Thoracic aorta (tissue), 2 donors: ENCODE measurements at regions not wholly inside any gene's neighbourhood (a gene's known extent, or its start where the extent isn't known, plus 50 kb on each side); places are given as distances from the start of the nearest gene placed in this dataset.
"Not testable (repeated sequence)": the region's sequence is repeated elsewhere in the genome, so short reads cannot be mapped to it uniquely, and the experiment has no call there.

Experiments
- ATAC-seq: fragments of 150-250 bp; one replicate; pipeline ENCODE4 v1.8.0; 2017; ENCODE audit warnings: low read depth; ENCODE audit not compliant: insufficient number of reproducible peaks, low FRiP score
- DNase-seq: peaks from one replicate; pipeline ENCODE4 v3.0.0-alpha.2; 2020; ENCODE audit warnings: low spot score
- H3K27ac ChIP-seq, 2 donors: fragments of 200-600 bp; sonication (generic); 1 replicate in 1 of 2; 2 replicates in 1 of 2; pipeline ENCODE4 v1.5.1; 2016; ENCODE audit warnings: mild to moderate bottlenecking in 2 of 2, moderate library complexity in 2 of 2
- H3K27me3 ChIP-seq: fragments of 200-600 bp; sonication (generic); replicated peaks from 2 replicates; pipeline ENCODE4 v1.6.0; 2016; ENCODE audit warnings: mild to moderate bottlenecking; ENCODE audit not compliant: insufficient read depth
- H3K36me3 ChIP-seq: fragments of 200-600 bp; sonication (generic); one replicate; pipeline ENCODE4 v1.5.1; 2016
- H3K4me1 ChIP-seq, 2 donors: fragments of 200-600 bp; sonication (generic); 1 replicate in 1 of 2; 2 replicates in 1 of 2; pipeline versions ENCODE4 v1.5.1 to v1.6.0; 2016; ENCODE audit warnings: low read depth in 2 of 2, mild to moderate bottlenecking in 1 of 2; ENCODE audit not compliant: control insufficient read depth in 1 of 2
- H3K4me3 ChIP-seq: fragments of 200-600 bp; sonication (generic); 2 replicates; pipeline ENCODE4 v1.5.1; 2016; ENCODE audit warnings: mild to moderate bottlenecking
- H3K9me3 ChIP-seq: fragments of 200-600 bp; sonication (generic); 2 replicates; pipeline ENCODE4 v1.5.1; 2016
- TF ChIP-seq, protein P1 (sequence below): fragments of 200-600 bp; sonication (generic); IDR thresholded peaks from one replicate; pipeline ENCODE4 v1.5.1; 2019; ENCODE audit warnings: antibody characterized with exemption

GRCh38 chr6:12636336-12636735 is 80.2 kb upstream of the PHACTR1 start:
- DNase-seq (no peak), ATAC-seq (no peak)
- Histone ChIP-seq H3K4me3 (no peak overlapping the region), H3K27me3 (no peaks in the 10 kb centered on the region), H3K4me1 (peaks cover 10 to 11% of the 10 kb centered on the region in 2 donors), H3K27ac (no peak overlapping the region), H3K36me3 (no peaks in the 10 kb centered on the region), H3K9me3 (no peaks in the 10 kb centered on the region)
- TF ChIP-seq, protein P1, sequence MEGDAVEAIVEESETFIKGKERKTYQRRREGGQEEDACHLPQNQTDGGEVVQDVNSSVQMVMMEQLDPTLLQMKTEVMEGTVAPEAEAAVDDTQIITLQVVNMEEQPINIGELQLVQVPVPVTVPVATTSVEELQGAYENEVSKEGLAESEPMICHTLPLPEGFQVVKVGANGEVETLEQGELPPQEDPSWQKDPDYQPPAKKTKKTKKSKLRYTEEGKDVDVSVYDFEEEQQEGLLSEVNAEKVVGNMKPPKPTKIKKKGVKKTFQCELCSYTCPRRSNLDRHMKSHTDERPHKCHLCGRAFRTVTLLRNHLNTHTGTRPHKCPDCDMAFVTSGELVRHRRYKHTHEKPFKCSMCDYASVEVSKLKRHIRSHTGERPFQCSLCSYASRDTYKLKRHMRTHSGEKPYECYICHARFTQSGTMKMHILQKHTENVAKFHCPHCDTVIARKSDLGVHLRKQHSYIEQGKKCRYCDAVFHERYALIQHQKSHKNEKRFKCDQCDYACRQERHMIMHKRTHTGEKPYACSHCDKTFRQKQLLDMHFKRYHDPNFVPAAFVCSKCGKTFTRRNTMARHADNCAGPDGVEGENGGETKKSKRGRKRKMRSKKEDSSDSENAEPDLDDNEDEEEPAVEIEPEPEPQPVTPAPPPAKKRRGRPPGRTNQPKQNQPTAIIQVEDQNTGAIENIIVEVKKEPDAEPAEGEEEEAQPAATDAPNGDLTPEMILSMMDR: no peak

DNA sequence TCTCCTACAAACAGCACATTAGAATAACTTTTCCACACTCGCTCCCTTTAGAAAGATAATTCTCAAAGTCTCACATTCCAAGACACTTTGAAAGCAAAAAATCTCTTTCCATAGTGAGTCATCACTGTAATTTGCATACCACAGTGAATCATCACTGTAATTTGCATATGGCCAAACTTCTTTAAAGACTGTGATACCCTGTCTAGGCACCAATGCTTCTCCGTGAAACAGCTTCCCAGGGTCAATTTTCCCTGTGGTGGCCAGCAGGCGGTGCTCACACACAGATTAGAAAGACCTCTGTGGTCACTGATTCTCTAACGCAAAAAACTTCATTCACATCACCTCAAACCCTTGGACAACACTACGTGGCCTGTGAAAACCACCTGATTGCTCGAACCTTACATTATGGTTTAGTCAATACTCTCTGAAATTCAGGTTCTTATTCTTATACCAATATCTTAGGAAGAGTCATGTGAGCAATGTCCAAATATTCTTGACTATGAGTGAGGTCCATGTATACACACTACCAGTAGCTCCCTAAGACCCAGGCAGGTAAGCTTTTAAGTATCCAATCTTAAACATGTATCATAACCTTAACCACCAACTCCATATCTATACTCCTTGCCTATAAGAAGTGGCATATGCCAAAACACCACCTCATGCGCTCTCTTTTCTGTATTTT is 78.5 kb upstream of the PHACTR1 start:
- H3K27me3 ChIP-seq: no peaks in the 10 kb centered on the region
- H3K9me3 ChIP-seq: no peaks in the 10 kb centered on the region
- DNase-seq (no peak), ATAC-seq (no peak)
- H3K4me1 ChIP-seq: peaks cover 10 to 11% of the 10 kb centered on the region in 2 donors
- no peak overlapping the region for H3K27ac ChIP-seq
- H3K4me3 ChIP-seq: no peak overlapping the region
- H3K36me3 ChIP-seq: no peaks in the 10 kb centered on the region
- TF ChIP-seq, protein P1: peak; percentile 62

- TF ChIP-seq, protein P1: no peak
- Histone ChIP-seq H3K27me3 (no peaks in the 10 kb centered on the region), H3K4me3 (no peak overlapping the region), H3K36me3 (no peaks in the 10 kb centered on the region), H3K9me3 (no peaks in the 10 kb centered on the region), H3K4me1 (peaks cover 9 to 10% of the 10 kb centered on the region in 2 donors), H3K27ac (no peak overlapping the region)
- DNase-seq (no peak), ATAC-seq (no peak)
Observed at GRCh38 chr6:12640438-12640837, 76.1 kb upstream of the PHACTR1 start.

- DNase-seq: not testable (repeated sequence)
Observed at GRCh38 chr6:12641785-12642184, 74.8 kb upstream of the PHACTR1 start.

GRCh38 chr6:12645941-12646340 is 70.6 kb upstream of the PHACTR1 start:
- TF ChIP-seq, protein P1: no peak
- no peak overlapping the region for H3K4me3 ChIP-seq
- no peaks in the 10 kb centered on the region for H3K4me1 ChIP-seq
- no peak for DNase-seq
- H3K9me3 ChIP-seq: no peaks in the 10 kb centered on the region
- H3K36me3 ChIP-seq: no peaks in the 10 kb centered on the region
- no peaks in the 10 kb centered on the region for H3K27me3 ChIP-seq
- H3K27ac ChIP-seq: no peak overlapping the region
- no peak for ATAC-seq

More at GRCh38 chr6:12641785-12642184, 74.8 kb upstream of the PHACTR1 start:
- H3K4me1 ChIP-seq, H3K4me3 ChIP-seq, H3K9me3 ChIP-seq, H3K36me3 ChIP-seq, H3K27me3 ChIP-seq, H3K27ac ChIP-seq, ATAC-seq: not testable (repeated sequence)

DNA sequence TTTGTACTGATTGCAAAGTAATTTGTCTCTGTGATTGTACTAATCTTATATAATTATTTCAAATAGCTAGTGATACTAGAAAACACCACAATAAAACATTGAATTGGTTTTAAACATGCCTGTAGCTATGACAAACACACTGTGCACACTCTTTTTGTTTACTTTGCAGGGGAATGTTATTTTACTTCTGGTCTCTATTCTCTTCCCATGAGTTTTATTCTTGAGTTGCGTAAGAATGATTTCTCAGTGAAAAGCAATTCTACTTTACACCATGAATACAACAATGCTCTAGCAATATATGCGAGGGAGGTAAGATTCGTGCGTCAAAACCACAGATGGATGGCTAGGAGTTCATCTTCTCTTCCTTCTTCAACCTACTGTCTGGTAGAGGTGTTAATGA is 68.4 kb upstream of the PHACTR1 start:
- DNase-seq (no peak), ATAC-seq (no peak)
- no peak overlapping the region for H3K27ac ChIP-seq
- no peaks in the 10 kb centered on the region for H3K4me1 ChIP-seq
- TF ChIP-seq, protein P1: no peak
- no peaks in the 10 kb centered on the region for H3K9me3 ChIP-seq
- H3K27me3 ChIP-seq: no peaks in the 10 kb centered on the region
- H3K4me3 ChIP-seq: no peak overlapping the region
- no peaks in the 10 kb centered on the region for H3K36me3 ChIP-seq
